ENCODE measurements at regions not wholly inside any gene's neighbourhood (a gene's known extent, or its start where the extent isn't known, plus 50 kb on each side); places are given as distances from the start of the nearest gene placed in this dataset.
"Not testable (repeated sequence)": the region's sequence is repeated elsewhere in the genome, so short reads cannot be mapped to it uniquely, and the experiment has no call there.

GRCh38 chr4:62618042-62618441, 1417.9 kb downstream of the ADGRL3 start:
- no peak for TF ChIP-seq CTCF (IDR thresholded peaks at IDR 0.05; ENCODE audit: borderline replicate concordance, control extremely low read depth, extremely low read depth, insufficient read depth, missing control alignments)
- no peak for DNase-seq (ENCODE audit: low spot score)
- in situ Hi-C loops (cut with MboI; ENCODE audit: low sequenced_read_pairs, unreplicated experiment): no loop called here

DNA sequence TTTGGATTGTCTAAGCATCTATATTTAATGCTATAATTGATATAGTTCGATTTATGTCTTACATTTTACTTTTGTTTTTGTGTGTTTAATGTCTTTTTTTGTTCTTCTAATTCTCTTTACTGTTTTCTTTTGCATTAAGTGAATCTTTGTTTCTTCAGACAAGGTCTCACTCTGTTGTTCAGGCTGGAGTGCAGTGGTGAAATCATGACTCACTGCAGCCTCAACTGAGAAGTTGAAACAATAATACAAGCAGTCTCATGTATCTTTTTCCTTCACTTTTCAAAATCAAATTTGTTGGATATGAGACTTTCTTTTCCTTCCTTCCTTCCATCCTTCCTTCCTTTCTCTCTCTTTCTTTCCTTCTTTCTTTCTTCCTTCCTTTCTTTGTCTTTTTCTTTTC, 1401.6 kb downstream of the ADGRL3 start:
- in situ Hi-C loops (cut with MboI; ENCODE audit: low sequenced_read_pairs, unreplicated experiment): no loop called here
- TF ChIP-seq CTCF (IDR thresholded peaks at IDR 0.05; ENCODE audit: borderline replicate concordance, control extremely low read depth, extremely low read depth, insufficient read depth, missing control alignments): no peak
- no peak for DNase-seq (ENCODE audit: low spot score)

GRCh38 chr4:62595265-62595664, 1395.1 kb downstream of the ADGRL3 start:
- in situ Hi-C loops (cut with MboI; ENCODE audit: low sequenced_read_pairs, unreplicated experiment); DNase-seq (ENCODE audit: low spot score): not testable (repeated sequence)
- TF ChIP-seq CTCF (IDR thresholded peaks at IDR 0.05; ENCODE audit: borderline replicate concordance, control extremely low read depth, extremely low read depth, insufficient read depth, missing control alignments): peak; percentile 23

- no peak for TF ChIP-seq CTCF (IDR thresholded peaks at IDR 0.05; ENCODE audit: borderline replicate concordance, control extremely low read depth, extremely low read depth, insufficient read depth, missing control alignments)
- in situ Hi-C loops (cut with MboI; ENCODE audit: low sequenced_read_pairs, unreplicated experiment): no loop called here
- no peak for DNase-seq (ENCODE audit: low spot score)
Observed at GRCh38 chr4:62591756-62592155, 1391.6 kb downstream of the ADGRL3 start.

- no peak for TF ChIP-seq CTCF (IDR thresholded peaks at IDR 0.05; ENCODE audit: borderline replicate concordance, control extremely low read depth, extremely low read depth, insufficient read depth, missing control alignments)
- DNase-seq (ENCODE audit: low spot score): no peak
- in situ Hi-C loops (cut with MboI; ENCODE audit: low sequenced_read_pairs, unreplicated experiment): no loop called here
Observed at GRCh38 chr4:62588671-62589070, 1388.5 kb downstream of the ADGRL3 start.

DNA sequence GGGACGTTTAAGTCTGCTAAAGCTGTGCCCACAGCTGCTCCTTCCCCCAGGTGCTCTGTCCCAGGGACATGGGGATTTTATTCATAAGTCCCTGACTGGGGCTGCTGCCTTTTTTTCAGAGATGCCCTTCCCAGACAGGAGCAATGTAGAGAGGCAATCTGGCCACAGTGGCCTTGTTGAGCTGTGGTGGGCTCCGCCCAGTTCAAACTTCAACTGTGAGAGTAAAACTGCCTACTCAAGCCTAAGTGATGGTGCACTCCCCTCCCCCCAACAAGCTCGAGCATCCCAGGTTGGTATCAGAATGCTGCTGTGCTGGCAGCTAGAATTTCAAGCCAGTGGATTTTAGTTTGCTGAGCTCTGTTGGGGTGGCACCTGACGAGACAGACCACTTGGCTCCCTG, 1371.4 kb downstream of the ADGRL3 start:
- no peak for DNase-seq (ENCODE audit: low spot score)
- no peak for TF ChIP-seq CTCF (IDR thresholded peaks at IDR 0.05; ENCODE audit: borderline replicate concordance, control extremely low read depth, extremely low read depth, insufficient read depth, missing control alignments)
- in situ Hi-C loops (cut with MboI; ENCODE audit: low sequenced_read_pairs, unreplicated experiment): no loop called here

DNA sequence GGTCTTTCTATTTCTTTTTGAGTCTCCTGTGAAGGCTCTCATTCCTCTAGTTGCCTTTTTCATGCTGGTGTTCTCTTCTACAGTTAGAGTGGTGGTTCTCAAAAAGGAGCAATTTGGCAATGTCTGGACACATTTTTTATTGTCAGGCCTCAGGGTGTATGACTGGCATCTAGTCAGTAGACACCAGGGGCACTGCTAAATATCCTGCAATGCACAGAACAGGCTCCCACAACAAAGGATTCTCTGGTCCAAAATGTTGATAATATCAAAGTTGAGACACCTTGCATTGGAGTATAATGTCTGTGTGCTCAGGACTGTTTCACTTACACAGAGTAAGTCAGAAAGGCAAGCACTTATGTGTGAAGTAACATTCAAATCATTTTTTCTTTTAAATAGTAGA, 1360.7 kb downstream of the ADGRL3 start:
- in situ Hi-C loops (cut with MboI; ENCODE audit: low sequenced_read_pairs, unreplicated experiment): no loop called here
- no peak for DNase-seq (ENCODE audit: low spot score)

More for the DNA sequence above, 1360.7 kb downstream of the ADGRL3 start:
- TF ChIP-seq CTCF (IDR thresholded peaks at IDR 0.05; ENCODE audit: borderline replicate concordance, control extremely low read depth, extremely low read depth, insufficient read depth, missing control alignments): no peak
